ENCODE measurements at regions not wholly inside any gene's neighbourhood (a gene's known extent, or its start where the extent isn't known, plus 50 kb on each side); places are given as distances from the start of the nearest gene placed in this dataset.

- TF ChIP-seq EZH2 (IDR thresholded peaks at IDR 0.05; ENCODE audit: borderline replicate concordance, low read length): no peak
- no peak overlapping the region for H3K4me3 ChIP-seq (ENCODE audit: low read depth, low read length, poor library complexity, severe bottlenecking)
- no peaks in the 10 kb centered on the region for H3K36me3 ChIP-seq (ENCODE audit: insufficient read depth, low read length)
- H3K79me2 ChIP-seq (ENCODE audit: insufficient read depth, low read length): no peaks in the 10 kb centered on the region
- no peaks in the 10 kb centered on the region for H3K27me3 ChIP-seq (ENCODE audit: insufficient read depth, low read length)
- H2AFZ ChIP-seq (ENCODE audit: low read length): no peak overlapping the region
- no peaks in the 10 kb centered on the region for H3K9me3 ChIP-seq (ENCODE audit: low read length)
- H3K27ac ChIP-seq (ENCODE audit: low read depth, low read length, poor library complexity, severe bottlenecking): no peak overlapping the region
- no peaks in the 10 kb centered on the region for H3K4me1 ChIP-seq (ENCODE audit: insufficient read depth, low read length, severe bottlenecking)
- no peak overlapping the region for H3K9ac ChIP-seq (ENCODE audit: low read length)
- H3K4me2 ChIP-seq (ENCODE audit: low read length): no peak overlapping the region
- no peaks in the 10 kb centered on the region for H3F3A ChIP-seq (ENCODE audit: insufficient read depth, low read length)
- H4K20me1 ChIP-seq (ENCODE audit: insufficient read depth, low read length): no peaks in the 10 kb centered on the region; the same call in 1 of the 2 replicates
- H3K9me2 ChIP-seq (ENCODE audit: low read depth, low read length): no peaks in the 10 kb centered on the region
Measured at GRCh38 chr17:70891306-70891705, 722.0 kb downstream of the KCNJ2 start.

- Histone ChIP-seq H3K27me3 (ENCODE audit: insufficient read depth, low read length) (no peaks in the 10 kb centered on the region), H3K9ac (ENCODE audit: low read length) (no peak overlapping the region), H3K4me1 (ENCODE audit: insufficient read depth, low read length, severe bottlenecking) (no peaks in the 10 kb centered on the region), H3F3A (ENCODE audit: insufficient read depth, low read length) (no peaks in the 10 kb centered on the region), H3K9me2 (ENCODE audit: low read depth, low read length) (no peaks in the 10 kb centered on the region), H3K4me3 (ENCODE audit: low read depth, low read length, poor library complexity, severe bottlenecking) (no peak overlapping the region), H4K20me1 (ENCODE audit: insufficient read depth, low read length) (no peaks in the 10 kb centered on the region; the same call in 1 of the 2 replicates), H3K36me3 (ENCODE audit: insufficient read depth, low read length) (no peaks in the 10 kb centered on the region), H3K27ac (ENCODE audit: low read depth, low read length, poor library complexity, severe bottlenecking) (no peak overlapping the region), H3K9me3 (ENCODE audit: low read length) (no peaks in the 10 kb centered on the region), H3K79me2 (ENCODE audit: insufficient read depth, low read length) (no peaks in the 10 kb centered on the region), H3K4me2 (ENCODE audit: low read length) (no peak overlapping the region), H2AFZ (ENCODE audit: low read length) (no peak overlapping the region)
- TF ChIP-seq EZH2 (IDR thresholded peaks at IDR 0.05; ENCODE audit: borderline replicate concordance, low read length): no peak
- TF ChIP-seq CTCF (IDR thresholded peaks at IDR 0.05; ENCODE audit: low read length): no peak
Measured at GRCh38 chr17:70892527-70892926, 723.2 kb downstream of the KCNJ2 start.

- Histone ChIP-seq H3K9ac (ENCODE audit: low read length) (no peak overlapping the region), H3K9me2 (ENCODE audit: low read depth, low read length) (no peaks in the 10 kb centered on the region), H3K4me1 (ENCODE audit: insufficient read depth, low read length, severe bottlenecking) (no peaks in the 10 kb centered on the region), H4K20me1 (ENCODE audit: insufficient read depth, low read length) (no peaks in the 10 kb centered on the region), H3K9me3 (ENCODE audit: low read length) (no peaks in the 10 kb centered on the region), H3K36me3 (ENCODE audit: insufficient read depth, low read length) (no peaks in the 10 kb centered on the region), H3K4me2 (ENCODE audit: low read length) (no peak overlapping the region), H3K4me3 (ENCODE audit: low read depth, low read length, poor library complexity, severe bottlenecking) (no peak overlapping the region), H3F3A (ENCODE audit: insufficient read depth, low read length) (no peaks in the 10 kb centered on the region), H3K27me3 (ENCODE audit: insufficient read depth, low read length) (no peaks in the 10 kb centered on the region), H3K79me2 (ENCODE audit: insufficient read depth, low read length) (no peaks in the 10 kb centered on the region), H2AFZ (ENCODE audit: low read length) (no peak overlapping the region), H3K27ac (ENCODE audit: low read depth, low read length, poor library complexity, severe bottlenecking) (no peak overlapping the region)
- no peak for TF ChIP-seq EZH2 (IDR thresholded peaks at IDR 0.05; ENCODE audit: borderline replicate concordance, low read length)
- no peak for TF ChIP-seq CTCF (IDR thresholded peaks at IDR 0.05; ENCODE audit: low read length)
Measured at GRCh38 chr17:70896843-70897242, 727.5 kb downstream of the KCNJ2 start.

GRCh38 chr17:70897446-70897845, 728.1 kb downstream of the KCNJ2 start:
- Histone ChIP-seq H3K9me3 (ENCODE audit: low read length) (no peaks in the 10 kb centered on the region), H3K4me1 (ENCODE audit: insufficient read depth, low read length, severe bottlenecking) (no peaks in the 10 kb centered on the region), H3K36me3 (ENCODE audit: insufficient read depth, low read length) (no peaks in the 10 kb centered on the region), H3F3A (ENCODE audit: insufficient read depth, low read length) (no peaks in the 10 kb centered on the region), H3K79me2 (ENCODE audit: insufficient read depth, low read length) (no peaks in the 10 kb centered on the region), H2AFZ (ENCODE audit: low read length) (no peak overlapping the region), H3K27me3 (ENCODE audit: insufficient read depth, low read length) (no peaks in the 10 kb centered on the region), H4K20me1 (ENCODE audit: insufficient read depth, low read length) (no peaks in the 10 kb centered on the region), H3K9ac (ENCODE audit: low read length) (no peak overlapping the region), H3K27ac (ENCODE audit: low read depth, low read length, poor library complexity, severe bottlenecking) (no peak overlapping the region), H3K4me2 (ENCODE audit: low read length) (no peak overlapping the region), H3K9me2 (ENCODE audit: low read depth, low read length) (no peaks in the 10 kb centered on the region), H3K4me3 (ENCODE audit: low read depth, low read length, poor library complexity, severe bottlenecking) (no peak overlapping the region)
- TF ChIP-seq EZH2 (IDR thresholded peaks at IDR 0.05; ENCODE audit: borderline replicate concordance, low read length) (no peak), CTCF (IDR thresholded peaks at IDR 0.05; ENCODE audit: low read length) (no peak)

Data from OCI-LY1 (cell line).